ENCODE measurements at regions not wholly inside any gene's neighbourhood (a gene's known extent, or its start where the extent isn't known, plus 50 kb on each side); places are given as distances from the start of the nearest gene placed in this dataset.

DNA sequence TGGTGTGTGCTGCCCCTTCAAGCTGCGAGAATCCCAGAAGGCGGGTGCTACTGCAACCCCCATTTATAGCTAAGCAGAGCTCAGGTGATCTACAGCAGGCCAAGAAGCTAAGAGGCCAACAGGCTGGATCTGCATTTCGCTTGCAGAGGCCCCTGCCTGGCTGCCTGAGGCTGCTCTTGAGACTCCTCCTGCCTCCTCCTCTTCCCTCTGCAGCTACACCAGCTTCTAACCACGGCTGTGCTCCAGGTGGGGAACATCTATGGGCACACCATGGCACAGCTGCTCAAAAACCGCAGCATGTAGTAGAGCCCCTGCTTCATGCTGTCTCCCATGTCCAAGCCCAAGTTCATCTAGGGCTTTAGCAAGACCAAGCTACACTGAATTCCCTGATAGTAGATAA is 72.9 kb upstream of the ZNF678 start:
- H3K79me1 ChIP-seq (replicated peaks; ENCODE audit: low read length, poor library complexity, severe bottlenecking): no peaks in the 10 kb centered on the region
- no peak overlapping the region for H3K4ac ChIP-seq (ENCODE audit: low read depth in 1 of 2, low read length in 2 of 2)
- no peak overlapping the region for H4K8ac ChIP-seq (ENCODE audit: low read length)
- no peak overlapping the region for H4K91ac ChIP-seq (ENCODE audit: low read length)
- WGBS: 78% methylated on average over 5 of the region's 5 CpGs
- H3K27me3 ChIP-seq (ENCODE audit: control insufficient read depth in 1 of 2, insufficient read depth in 1 of 2, low read length in 2 of 2): peaks cover 12 to 22% of the 10 kb centered on the region in 2 experiments
- no peaks in the 10 kb centered on the region for H3K9me3 ChIP-seq (ENCODE audit: control insufficient read depth, low read length)
- no peak for DNase-seq
- peak overlapping the region in 1 of 2 experiments; percentile 9 for H3K23ac ChIP-seq (ENCODE audit: low read length in 2 of 2)
- H2AFZ ChIP-seq (ENCODE audit: low read depth, low read length): no peak overlapping the region
- no peak overlapping the region for H3K18ac ChIP-seq (ENCODE audit: low read depth in 1 of 2, low read length in 2 of 2)
- H3K4me2 ChIP-seq (ENCODE audit: low read length, poor library complexity, severe bottlenecking): no peak overlapping the region
- peak overlapping the region in 1 of 2 experiments; percentile 20 for H3K14ac ChIP-seq (ENCODE audit: low read length in 2 of 2)
- H2BK12ac ChIP-seq (ENCODE audit: low read length in 2 of 2): no peak overlapping the region
- no peak overlapping the region for H3K9ac ChIP-seq (ENCODE audit: low read length)
- H2AK5ac ChIP-seq (ENCODE audit: low read length, severe bottlenecking): no peak overlapping the region
- H2BK120ac ChIP-seq (ENCODE audit: low read depth, low read length): no peak overlapping the region
- H3K36me3 ChIP-seq (ENCODE audit: control insufficient read depth in 1 of 2, insufficient read depth in 2 of 2, low read depth in 1 of 2, low read length in 2 of 2): no peaks in the 10 kb centered on the region
- H2BK5ac ChIP-seq (ENCODE audit: low read depth, low read length, poor library complexity, severe bottlenecking): no peak overlapping the region
- H3K4me3 ChIP-seq (ENCODE audit: insufficient read depth in 1 of 2, low read depth in 1 of 2, low read length in 2 of 2): no peak overlapping the region
- H3K4me1 ChIP-seq (ENCODE audit: control insufficient read depth, insufficient read depth, low read depth, low read length): no peaks in the 10 kb centered on the region
- no peak overlapping the region for H3K27ac ChIP-seq (ENCODE audit: low read length, poor library complexity, severe bottlenecking)
- no peak overlapping the region for H2BK15ac ChIP-seq (ENCODE audit: low read depth, poor library complexity, severe bottlenecking)

DNA sequence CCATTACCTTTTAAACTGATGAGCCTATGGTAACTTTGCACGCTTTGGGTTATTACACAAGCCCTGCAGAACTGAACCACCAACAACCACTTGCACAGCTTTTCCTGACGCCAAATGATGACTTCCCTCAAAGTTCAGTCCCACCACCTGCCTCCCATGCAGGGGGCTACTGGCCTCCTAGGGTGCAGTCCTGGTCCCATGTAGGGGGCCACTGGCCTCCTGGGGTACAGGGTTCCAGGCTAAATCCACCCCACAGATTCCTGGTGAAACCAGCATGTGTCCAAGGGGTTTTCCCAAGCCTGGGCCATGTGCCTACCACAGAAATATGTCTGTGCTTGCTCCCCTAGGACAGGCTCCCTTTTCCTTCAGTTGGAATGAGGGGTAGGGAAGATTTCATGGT is 73.4 kb upstream of the ZNF678 start:
- H3K18ac ChIP-seq (ENCODE audit: low read depth in 1 of 2, low read length in 2 of 2): no peak overlapping the region
- H3K9me3 ChIP-seq (ENCODE audit: control insufficient read depth, low read length): no peaks in the 10 kb centered on the region
- H3K4me1 ChIP-seq (ENCODE audit: control insufficient read depth, insufficient read depth, low read depth, low read length): no peaks in the 10 kb centered on the region
- H2BK120ac ChIP-seq (ENCODE audit: low read depth, low read length): no peak overlapping the region
- H3K4ac ChIP-seq (ENCODE audit: low read depth in 1 of 2, low read length in 2 of 2): no peak overlapping the region
- H3K27ac ChIP-seq (ENCODE audit: low read length, poor library complexity, severe bottlenecking): no peak overlapping the region
- peaks cover 12 to 22% of the 10 kb centered on the region in 2 experiments for H3K27me3 ChIP-seq (ENCODE audit: control insufficient read depth in 1 of 2, insufficient read depth in 1 of 2, low read length in 2 of 2)
- no peak overlapping the region for H3K23ac ChIP-seq (ENCODE audit: low read length in 2 of 2)
- H3K36me3 ChIP-seq (ENCODE audit: control insufficient read depth in 1 of 2, insufficient read depth in 2 of 2, low read depth in 1 of 2, low read length in 2 of 2): no peaks in the 10 kb centered on the region
- no peak overlapping the region for H3K4me3 ChIP-seq (ENCODE audit: insufficient read depth in 1 of 2, low read depth in 1 of 2, low read length in 2 of 2)
- no peak overlapping the region for H2AK5ac ChIP-seq (ENCODE audit: low read length, severe bottlenecking)
- no peak overlapping the region for H2BK15ac ChIP-seq (ENCODE audit: low read depth, poor library complexity, severe bottlenecking)
- no peak overlapping the region for H2AFZ ChIP-seq (ENCODE audit: low read depth, low read length)
- H3K14ac ChIP-seq (ENCODE audit: low read length in 2 of 2): no peak overlapping the region
- H2BK12ac ChIP-seq (ENCODE audit: low read length in 2 of 2): no peak overlapping the region
- H2BK5ac ChIP-seq (ENCODE audit: low read depth, low read length, poor library complexity, severe bottlenecking): no peak overlapping the region
- DNase-seq: no peak
- H4K91ac ChIP-seq (ENCODE audit: low read length): no peak overlapping the region
- no peak overlapping the region for H4K8ac ChIP-seq (ENCODE audit: low read length)
- H3K4me2 ChIP-seq (ENCODE audit: low read length, poor library complexity, severe bottlenecking): no peak overlapping the region
- H3K9ac ChIP-seq (ENCODE audit: low read length): no peak overlapping the region
- 71% methylated on average over 2 of the region's 2 CpGs for WGBS
- H3K79me1 ChIP-seq (replicated peaks; ENCODE audit: low read length, poor library complexity, severe bottlenecking): no peaks in the 10 kb centered on the region

DNA sequence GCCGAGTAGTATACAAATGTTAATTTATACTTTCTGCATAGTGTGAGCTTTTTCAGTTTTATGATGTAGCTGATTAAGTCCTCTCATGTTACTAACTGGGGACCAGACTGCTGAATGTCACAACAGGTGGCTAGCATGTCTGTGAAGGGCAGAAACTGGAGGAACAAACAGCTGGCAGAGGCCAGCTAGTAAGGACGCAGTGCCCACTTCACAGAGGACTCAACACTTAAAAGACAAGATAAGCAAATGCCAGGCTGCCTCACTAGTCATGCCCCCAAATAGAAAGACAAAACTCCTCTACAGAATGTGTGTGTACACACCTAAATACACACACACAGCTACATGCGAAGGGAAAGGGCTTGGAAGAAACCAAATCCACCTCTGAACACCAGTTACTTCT is 73.8 kb upstream of the ZNF678 start:
- Histone ChIP-seq H3K4me1 (ENCODE audit: control insufficient read depth, insufficient read depth, low read depth, low read length) (no peaks in the 10 kb centered on the region), H2BK120ac (ENCODE audit: low read depth, low read length) (no peak overlapping the region), H3K4me2 (ENCODE audit: low read length, poor library complexity, severe bottlenecking) (no peak overlapping the region), H3K18ac (ENCODE audit: low read depth in 1 of 2, low read length in 2 of 2) (no peak overlapping the region), H3K9ac (ENCODE audit: low read length) (no peak overlapping the region), H3K27me3 (ENCODE audit: control insufficient read depth in 1 of 2, insufficient read depth in 1 of 2, low read length in 2 of 2) (peaks cover 12 to 22% of the 10 kb centered on the region in 2 experiments), H2AFZ (ENCODE audit: low read depth, low read length) (no peak overlapping the region), H3K9me3 (ENCODE audit: control insufficient read depth, low read length) (no peaks in the 10 kb centered on the region), H3K4me3 (ENCODE audit: insufficient read depth in 1 of 2, low read depth in 1 of 2, low read length in 2 of 2) (no peak overlapping the region), H2AK5ac (ENCODE audit: low read length, severe bottlenecking) (no peak overlapping the region), H2BK15ac (ENCODE audit: low read depth, poor library complexity, severe bottlenecking) (no peak overlapping the region), H3K23ac (ENCODE audit: low read length in 2 of 2) (no peak overlapping the region), H3K79me1 (replicated peaks; ENCODE audit: low read length, poor library complexity, severe bottlenecking) (no peaks in the 10 kb centered on the region), H3K27ac (ENCODE audit: low read length, poor library complexity, severe bottlenecking) (no peak overlapping the region), H4K91ac (ENCODE audit: low read length) (no peak overlapping the region), H2BK5ac (ENCODE audit: low read depth, low read length, poor library complexity, severe bottlenecking) (no peak overlapping the region), H3K4ac (ENCODE audit: low read depth in 1 of 2, low read length in 2 of 2) (no peak overlapping the region), H4K8ac (ENCODE audit: low read length) (no peak overlapping the region), H3K36me3 (ENCODE audit: control insufficient read depth in 1 of 2, insufficient read depth in 2 of 2, low read depth in 1 of 2, low read length in 2 of 2) (no peaks in the 10 kb centered on the region), H2BK12ac (ENCODE audit: low read length in 2 of 2) (no peak overlapping the region), H3K14ac (ENCODE audit: low read length in 2 of 2) (no peak overlapping the region)
- no peak for DNase-seq
- WGBS: 79% methylated on average over 3 of the region's 3 CpGs

DNA sequence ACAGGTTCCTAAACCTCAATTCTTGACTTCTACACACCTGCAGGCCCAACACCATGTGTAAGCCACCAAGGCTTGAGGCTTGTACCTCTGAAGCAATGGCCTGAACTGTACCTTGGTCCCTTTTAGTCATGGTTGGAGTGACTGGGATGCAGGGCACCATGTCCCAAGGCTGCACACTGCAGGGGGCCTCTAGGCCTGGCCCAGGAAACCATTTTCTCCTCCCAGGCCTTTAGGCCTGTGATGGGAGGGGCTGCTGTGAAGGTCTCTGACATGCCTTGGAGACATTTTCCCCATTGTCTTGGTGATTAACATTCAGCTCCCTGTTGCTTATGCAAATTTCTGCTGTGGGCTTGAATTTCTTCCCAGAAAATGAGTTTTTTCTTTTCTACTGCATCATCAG is 75.8 kb upstream of the ZNF678 start:
- Histone ChIP-seq H3K9me3 (ENCODE audit: control insufficient read depth, low read length) (no peaks in the 10 kb centered on the region), H3K27me3 (ENCODE audit: control insufficient read depth in 1 of 2, insufficient read depth in 1 of 2, low read length in 2 of 2) (peaks cover 12 to 25% of the 10 kb centered on the region in 2 experiments), H2BK120ac (ENCODE audit: low read depth, low read length) (no peak overlapping the region), H3K4ac (ENCODE audit: low read depth in 1 of 2, low read length in 2 of 2) (no peak overlapping the region), H3K4me3 (ENCODE audit: insufficient read depth in 1 of 2, low read depth in 1 of 2, low read length in 2 of 2) (no peak overlapping the region), H3K14ac (ENCODE audit: low read length in 2 of 2) (no peak overlapping the region), H3K79me1 (replicated peaks; ENCODE audit: low read length, poor library complexity, severe bottlenecking) (no peaks in the 10 kb centered on the region), H3K4me2 (ENCODE audit: low read length, poor library complexity, severe bottlenecking) (no peak overlapping the region), H3K27ac (ENCODE audit: low read length, poor library complexity, severe bottlenecking) (no peak overlapping the region), H4K91ac (ENCODE audit: low read length) (no peak overlapping the region), H2AK5ac (ENCODE audit: low read length, severe bottlenecking) (no peak overlapping the region), H2BK12ac (ENCODE audit: low read length in 2 of 2) (no peak overlapping the region), H4K8ac (ENCODE audit: low read length) (no peak overlapping the region), H3K23ac (ENCODE audit: low read length in 2 of 2) (no peak overlapping the region), H3K4me1 (ENCODE audit: control insufficient read depth, insufficient read depth, low read depth, low read length) (no peaks in the 10 kb centered on the region), H3K36me3 (ENCODE audit: control insufficient read depth in 1 of 2, insufficient read depth in 2 of 2, low read depth in 1 of 2, low read length in 2 of 2) (no peaks in the 10 kb centered on the region), H3K18ac (ENCODE audit: low read depth in 1 of 2, low read length in 2 of 2) (no peak overlapping the region), H2BK5ac (ENCODE audit: low read depth, low read length, poor library complexity, severe bottlenecking) (no peak overlapping the region), H2AFZ (ENCODE audit: low read depth, low read length) (no peak overlapping the region), H3K9ac (ENCODE audit: low read length) (no peak overlapping the region), H2BK15ac (ENCODE audit: low read depth, poor library complexity, severe bottlenecking) (no peak overlapping the region)
- DNase-seq: no peak
